ENCODE measurements at regions not wholly inside any gene's neighbourhood (a gene's known extent, or its start where the extent isn't known, plus 50 kb on each side); places are given as distances from the start of the nearest gene placed in this dataset.

- TF ChIP-seq POLR2A (IDR thresholded peaks at IDR 0.05; ENCODE audit: low read depth, low read length) (no peak), CTCF (conservative IDR thresholded peaks at IDR 0.05; ENCODE audit: low read depth, low read length) (no peak), SMC3 (IDR thresholded peaks at IDR 0.05; ENCODE audit: low read depth, low read length) (no peak), CEBPB (IDR thresholded peaks at IDR 0.05; ENCODE audit: low read depth, low read length) (no peak)
Measured at GRCh38 chr14:101320396-101320795, 240.9 kb upstream of the DIO3 start.
